HG02840 (cell line): ENCODE measurements at regions not wholly inside any gene's neighbourhood (a gene's known extent, or its start where the extent isn't known, plus 50 kb on each side); places are given as distances from the start of the nearest gene placed in this dataset.

Experiments
- ATAC-seq: cut with Tn5 transposase; IDR thresholded peaks from one replicate; pipeline ENCODE4 v1.9.1; 2021; ENCODE audit warnings: mild to moderate bottlenecking, moderate library complexity, moderate number of reproducible peaks; ENCODE audit not compliant: unreplicated experiment, low FRiP score

GRCh38 chr17:69715656-69716055 is 301.2 kb downstream of the MAP2K6 start:
- no peak for ATAC-seq

DNA sequence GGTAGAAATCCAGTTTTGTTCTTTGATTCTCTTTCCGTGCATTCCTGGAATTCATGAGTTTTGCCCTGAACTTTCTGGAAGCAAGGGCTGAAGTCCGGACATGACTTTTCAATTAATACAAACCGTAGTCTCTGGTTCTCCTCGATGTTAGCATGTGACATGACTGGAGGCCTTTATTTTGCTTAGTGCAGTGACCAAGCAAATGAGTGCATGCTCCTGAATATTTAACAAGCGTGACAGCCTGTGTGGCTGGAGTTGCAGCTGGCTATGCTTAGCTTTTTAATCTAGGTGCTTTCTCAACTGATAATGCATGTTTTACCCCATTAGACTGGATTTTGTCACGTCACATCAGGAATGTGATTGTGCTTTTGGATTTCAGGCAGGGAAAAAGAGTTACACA is 302.1 kb downstream of the MAP2K6 start:
- ATAC-seq = no peak

DNA sequence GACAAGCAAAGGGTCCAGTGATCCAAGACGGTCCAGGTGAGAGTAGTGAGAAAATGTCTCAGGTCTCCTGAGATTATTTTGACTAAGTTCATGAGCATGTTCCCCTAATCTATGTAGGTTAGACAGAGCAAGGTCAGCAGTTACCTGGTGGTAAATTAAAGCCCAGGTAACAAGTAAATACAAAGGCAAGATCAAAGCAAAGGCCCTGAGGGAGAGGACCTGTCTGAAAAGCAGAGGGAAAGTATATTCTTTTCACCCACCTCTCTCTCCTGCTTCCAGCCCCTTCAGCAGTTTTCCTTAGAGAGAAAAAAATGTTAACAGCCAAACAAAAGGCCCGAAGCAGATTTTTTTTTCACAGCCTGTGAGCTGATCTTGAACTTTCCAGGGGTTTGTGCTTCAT is 302.7 kb downstream of the MAP2K6 start:
- no peak for ATAC-seq

DNA sequence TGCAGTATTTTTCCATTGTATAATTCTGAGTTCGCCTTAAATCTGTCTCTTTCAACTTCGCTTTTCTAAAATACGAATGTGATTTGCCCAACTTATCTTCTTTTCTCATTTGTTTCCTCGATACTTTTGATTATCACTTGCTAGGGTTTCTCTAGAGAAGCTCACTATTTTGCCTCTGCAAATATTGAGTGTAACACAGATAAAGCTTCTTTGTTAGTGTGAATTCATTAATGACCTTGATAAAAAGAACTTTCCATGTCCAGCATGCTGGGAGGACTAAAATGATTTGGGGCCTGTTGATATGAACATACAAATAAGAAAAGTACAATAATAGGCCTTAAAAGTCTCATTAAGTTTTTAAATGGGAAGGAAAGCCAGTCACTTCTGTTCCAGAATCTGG is 303.3 kb downstream of the MAP2K6 start:
- no peak for ATAC-seq

GRCh38 chr17:69719474-69720048 is 305.1 kb downstream of the MAP2K6 start:
- no peak for ATAC-seq

DNA sequence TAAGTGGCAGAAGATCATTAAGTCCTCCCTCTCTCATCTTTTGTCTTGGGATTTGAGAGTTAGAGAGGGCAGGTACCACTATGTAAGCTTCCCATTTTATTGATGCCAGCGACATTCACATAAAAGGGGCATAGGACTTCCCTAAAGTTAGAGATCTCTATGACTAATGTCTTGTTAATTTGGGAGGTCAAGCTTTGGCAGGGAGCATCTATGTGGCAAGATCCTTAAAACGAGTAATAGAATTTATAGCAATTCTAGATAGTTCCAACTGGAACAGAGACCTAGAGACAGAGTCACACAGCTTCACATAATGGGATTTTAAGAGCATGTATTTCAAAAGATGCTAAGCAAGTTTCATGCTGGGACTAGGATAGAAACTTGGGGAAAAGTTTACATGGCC is 308.0 kb downstream of the MAP2K6 start:
- ATAC-seq = no peak

DNA sequence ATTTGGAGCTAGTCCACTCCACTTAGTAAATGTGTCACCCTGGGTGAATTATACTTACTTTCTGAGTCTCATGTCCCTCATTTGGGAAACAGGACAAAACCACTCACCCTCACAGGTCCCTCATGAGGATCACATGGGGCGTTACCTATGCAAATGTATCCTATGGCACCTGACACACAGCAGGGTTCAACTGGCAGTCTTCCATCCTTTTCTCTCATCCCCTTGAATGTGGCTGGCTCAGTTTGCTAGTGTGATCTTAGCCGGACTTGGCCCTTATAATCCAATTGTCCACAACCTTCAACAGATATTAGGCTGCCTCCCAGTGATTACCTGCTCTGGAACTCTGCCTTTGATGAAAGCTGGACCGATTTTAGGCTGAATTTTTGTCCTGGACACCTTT is 308.8 kb downstream of the MAP2K6 start:
- ATAC-seq = no peak

DNA sequence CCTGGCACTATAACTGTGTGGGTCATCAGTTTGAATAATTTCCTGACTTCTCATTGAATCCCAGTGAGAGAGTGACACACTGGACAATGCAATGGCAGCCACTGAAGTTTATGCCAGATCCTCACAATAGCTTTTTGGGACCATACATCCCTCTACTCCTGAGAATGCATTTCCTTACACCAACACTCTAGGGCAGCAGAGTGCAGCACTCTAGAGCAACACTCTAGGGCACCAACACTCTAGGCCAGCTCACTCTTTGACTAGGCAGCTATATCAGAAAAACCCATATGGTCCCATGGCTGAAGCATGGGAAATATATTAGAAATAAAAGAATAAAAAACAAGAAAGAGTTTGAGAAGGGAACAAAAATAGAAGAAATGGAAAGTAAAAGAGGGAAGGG is 309.2 kb downstream of the MAP2K6 start:
- ATAC-seq = no peak

DNA sequence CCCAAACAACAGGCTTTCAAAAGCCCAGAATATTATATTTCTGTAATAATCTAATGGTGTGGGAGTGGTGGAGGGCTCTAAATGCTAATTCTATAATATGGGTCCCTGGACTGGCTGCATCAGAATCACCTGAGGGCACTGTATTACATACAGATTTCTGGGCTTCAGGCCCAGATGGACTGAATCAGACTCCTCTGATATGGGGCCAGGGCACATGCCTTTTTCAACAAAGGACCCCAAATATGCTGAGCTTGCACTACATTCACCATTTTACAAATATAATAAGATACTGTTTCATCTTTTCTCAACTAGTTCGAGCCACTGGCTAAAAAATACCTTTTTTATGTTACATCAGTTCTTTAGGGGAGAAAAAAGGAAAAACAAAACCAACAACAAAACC is 309.7 kb downstream of the MAP2K6 start:
- ATAC-seq = no peak

GRCh38 chr17:69725146-69725545 is 310.6 kb downstream of the MAP2K6 start:
- ATAC-seq = no peak

DNA sequence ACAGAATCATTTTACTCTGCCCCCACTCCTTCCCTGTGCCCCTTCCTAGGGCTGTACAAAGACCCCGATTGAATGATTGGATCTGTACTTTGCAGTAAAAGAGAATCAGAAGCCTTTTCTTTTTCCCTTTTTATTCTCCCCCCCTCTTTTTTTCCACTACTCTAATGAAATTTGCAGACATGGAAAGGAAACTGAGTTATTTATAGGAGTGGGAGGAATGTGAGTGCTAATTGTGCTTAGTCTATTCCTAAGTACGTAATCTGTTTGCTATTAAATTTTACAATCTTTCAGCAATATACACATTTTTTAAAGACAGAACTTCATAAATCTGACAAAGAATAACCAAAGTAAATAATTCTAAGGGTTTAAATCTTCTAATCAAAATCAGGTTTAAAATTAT is 314.3 kb downstream of the MAP2K6 start:
- ATAC-seq = no peak

DNA sequence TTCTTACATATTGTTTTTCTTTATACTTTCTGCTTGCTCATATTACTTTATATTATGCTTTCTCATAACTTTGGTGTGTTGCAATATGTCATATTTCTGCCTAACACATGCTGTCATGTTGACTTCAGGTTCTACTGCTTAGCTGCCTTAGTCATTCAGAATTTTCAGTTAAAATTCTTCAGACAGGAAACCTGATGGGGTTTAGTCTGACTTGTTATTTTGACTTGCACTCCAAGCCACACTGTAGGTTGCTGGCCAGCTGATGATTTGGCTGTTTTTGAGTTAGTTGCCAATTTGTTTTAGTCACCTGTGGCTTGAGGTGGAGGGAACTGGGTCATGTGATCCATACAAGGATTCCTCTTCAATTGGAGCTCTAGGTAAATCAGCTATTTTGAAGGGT is 315.4 kb downstream of the MAP2K6 start:
- ATAC-seq = no peak

- no peak for ATAC-seq
These were observed 317.9 kb downstream of the MAP2K6 start for GRCh38 chr17:69732272-69732918.

GRCh38 chr17:69733171-69734012 is 318.9 kb downstream of the MAP2K6 start:
- no peak for ATAC-seq

- ATAC-seq = no peak
These were observed 320.2 kb downstream of the MAP2K6 start for GRCh38 chr17:69734656-69735055.

- ATAC-seq = no peak
These were observed 320.8 kb downstream of the MAP2K6 start for GRCh38 chr17:69735285-69735684.

- no peak for ATAC-seq
These were observed 328.6 kb downstream of the MAP2K6 start for GRCh38 chr17:69743091-69743490.

- no peak for ATAC-seq
These were observed 330.1 kb downstream of the MAP2K6 start for GRCh38 chr17:69744512-69745070.

- no peak for ATAC-seq
These were observed 325.1 kb upstream of the KCNJ16 start for GRCh38 chr17:69749911-69750310.

DNA sequence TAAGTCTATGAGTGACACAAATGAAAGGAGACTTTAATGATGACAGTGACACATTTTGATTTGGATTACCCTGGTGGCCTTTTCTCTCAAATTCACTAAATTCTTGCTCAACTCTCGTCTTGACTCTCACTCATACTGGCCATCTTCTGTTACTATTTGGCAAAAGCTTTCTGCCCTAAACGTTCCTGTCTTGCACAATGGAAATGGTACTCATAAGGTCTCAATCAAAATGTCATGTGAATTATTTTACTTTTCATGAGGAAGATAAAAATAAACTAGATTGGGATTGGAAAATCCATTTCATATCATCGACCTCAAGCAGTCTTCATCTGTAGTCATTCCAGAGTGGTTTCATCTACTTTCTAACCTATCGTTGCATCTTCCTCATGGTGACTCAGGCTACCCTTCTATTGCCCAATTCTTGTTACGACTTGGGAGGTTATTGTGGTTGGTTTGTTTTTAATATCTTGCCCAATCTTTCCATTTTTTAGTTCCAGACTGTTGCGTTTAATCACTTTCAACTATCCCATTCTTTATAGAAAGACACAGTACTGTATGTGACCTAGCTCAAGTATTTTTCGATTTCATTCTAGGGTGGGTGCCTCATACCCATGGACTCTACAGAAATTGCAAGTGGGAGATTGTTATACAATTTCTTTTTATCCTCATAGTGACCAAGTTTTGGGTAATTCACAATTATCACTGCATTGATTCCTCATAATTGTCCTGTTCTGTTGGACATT is 317.2 kb upstream of the KCNJ16 start:
- no peak for ATAC-seq

- ATAC-seq = no peak
These were observed 314.5 kb upstream of the KCNJ16 start for GRCh38 chr17:69760562-69760961.
